Panc1 (cell line): ENCODE measurements at regions not wholly inside any gene's neighbourhood (a gene's known extent, or its start where the extent isn't known, plus 50 kb on each side); places are given as distances from the start of the nearest gene placed in this dataset.

Source experiments
- ATAC-seq: fragments of 200-7000 bp; cut with Tn5 transposase; 2 replicates; pipeline ENCODE4 v1.9.1; 2020; ENCODE audit warnings: mild to moderate bottlenecking, moderate library complexity
- BruUV-seq: library from RNA; stranded (reverse); fragments of 400-500 nt; replicated peaks from 2 replicates; lab custom pipeline; 2021; lab: Mats Ljungman, UMichigan
- CTCF ChIA-PET: fragments of 300-600 bp; sonication (Branson Sonifier 250); formaldehyde crosslinking; loops from one replicate; lab custom pipeline; 2022; ENCODE audit warnings: antibody characterized with exemption; lab: Charles Lee
- POLR2A ChIA-PET: fragments of 300-600 bp; sonication (Branson Sonifier 250); formaldehyde crosslinking; loops from one replicate; lab custom pipeline; 2022; ENCODE audit warnings: antibody characterized with exemption; lab: Charles Lee
- DNase-seq: peaks from one replicate; pipeline ENCODE4 v3.0.0-alpha.2; 2010; ENCODE audit warnings: low read depth, low spot score
- H3K27ac ChIP-seq: 2 replicates; pipeline ENCODE4 v1.5.1; 2011; ENCODE audit warnings: mild to moderate bottlenecking, low read length, inconsistent platforms
- H3K27me3 ChIP-seq: fragments of 200-500 bp; sonication (Bioruptor generic); 2 replicates; pipeline ENCODE4 v1.6.0; 2014; ENCODE audit warnings: low read length, inconsistent platforms; ENCODE audit not compliant: control insufficient read depth, insufficient read depth
- H3K36me3 ChIP-seq: fragments of 200-500 bp; sonication (Bioruptor generic); 2 replicates; pipeline ENCODE4 v1.5.1; 2014; ENCODE audit warnings: inconsistent platforms, mild to moderate bottlenecking, low read length, moderate library complexity; ENCODE audit not compliant: control insufficient read depth, insufficient read depth
- H3K4me1 ChIP-seq: 2 replicates; pipeline ENCODE4 v1.5.1; 2011; ENCODE audit warnings: inconsistent platforms, mild to moderate bottlenecking, low read length, moderate library complexity; ENCODE audit not compliant: control insufficient read depth, insufficient read depth
- H3K4me3 ChIP-seq, 2 experiments: 2 replicates each; pipeline ENCODE4 v1.5.1; 2011 to 2012; ENCODE audit warnings: low read depth in 2 of 2, low read length in 2 of 2, mild to moderate bottlenecking in 2 of 2, inconsistent platforms in 1 of 2, moderate library complexity in 1 of 2
- H3K9me3 ChIP-seq: fragments of 200-500 bp; sonication (Bioruptor generic); 2 replicates; pipeline ENCODE4 v1.5.1; 2014; ENCODE audit warnings: low read depth, mild to moderate bottlenecking, inconsistent platforms, low read length, moderate library complexity; ENCODE audit not compliant: control insufficient read depth, insufficient read depth
- POLR2AphosphoS5 ChIP-seq: IDR thresholded peaks from 2 replicates; pipeline ENCODE4 v1.6.1; 2012; ENCODE audit warnings: mild to moderate bottlenecking, low read depth, low read length, moderate library complexity
- SIN3A ChIP-seq: IDR thresholded peaks from 2 replicates; pipeline ENCODE4 v1.6.1; 2012; ENCODE audit warnings: low read depth, mild to moderate bottlenecking, low read length, moderate library complexity, borderline replicate concordance; ENCODE audit not compliant: insufficient read depth
- TCF7L2 ChIP-seq: IDR thresholded peaks from 2 replicates; pipeline ENCODE4 v1.6.1; 2011; ENCODE audit warnings: mild to moderate bottlenecking, low read depth, low read length, inconsistent platforms
- in situ Hi-C: cut with HindIII; loops from 2 replicates; pipeline ENCODE4 v1.10.0; 2016; ENCODE audit warnings: low sequenced_read_pairs, low pct_unique_long_range_greater_than_20kb
- intact Hi-C: fragments of 100-400 bp; cut with micrococcal nuclease; formaldehyde crosslinking; loops from one replicate; pipeline ENCODE4 v1.10.0; 2022; ENCODE audit not compliant: unreplicated experiment
- TF ChIP-seq, protein P1 (sequence below), 2 experiments: IDR thresholded peaks; 2 replicates each; pipeline ENCODE4 v1.6.1; 2011 to 2012; ENCODE audit warnings: low read depth in 2 of 2, control low read depth in 1 of 2, low read length in 1 of 2, mild to moderate bottlenecking in 1 of 2, moderate library complexity in 1 of 2; ENCODE audit not compliant: insufficient read depth in 1 of 2
- TF ChIP-seq, protein P2 (sequence below): fragments of 450-650 bp; IDR thresholded peaks from 2 replicates; pipeline ENCODE4 v1.5.1; 2017; ENCODE audit warnings: mild to moderate bottlenecking

DNA sequence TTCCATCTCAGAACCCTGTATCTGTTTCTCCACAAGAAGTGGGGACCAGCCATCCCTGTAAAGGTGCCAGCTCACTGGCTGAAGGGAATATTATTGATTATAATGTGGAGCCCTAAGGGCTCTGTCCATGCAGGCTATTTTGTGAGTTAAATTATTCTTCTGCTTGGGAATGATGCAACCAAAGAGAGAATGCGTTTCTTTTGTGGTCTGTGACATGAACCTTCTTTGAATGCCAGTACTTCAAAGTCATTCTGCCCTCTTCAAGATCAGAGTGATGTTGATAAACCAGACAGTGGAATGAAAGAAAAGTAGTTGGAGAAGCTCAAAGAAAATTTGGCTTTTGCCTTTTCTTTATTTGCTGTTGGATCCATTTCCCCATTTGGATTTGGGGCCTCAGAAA is 995.2 kb downstream of the KCNMA1 start:
- TF ChIP-seq TCF7L2 (no peak), SIN3A (no peak), POLR2AphosphoS5 (no peak)
- TF ChIP-seq, protein P1, sequence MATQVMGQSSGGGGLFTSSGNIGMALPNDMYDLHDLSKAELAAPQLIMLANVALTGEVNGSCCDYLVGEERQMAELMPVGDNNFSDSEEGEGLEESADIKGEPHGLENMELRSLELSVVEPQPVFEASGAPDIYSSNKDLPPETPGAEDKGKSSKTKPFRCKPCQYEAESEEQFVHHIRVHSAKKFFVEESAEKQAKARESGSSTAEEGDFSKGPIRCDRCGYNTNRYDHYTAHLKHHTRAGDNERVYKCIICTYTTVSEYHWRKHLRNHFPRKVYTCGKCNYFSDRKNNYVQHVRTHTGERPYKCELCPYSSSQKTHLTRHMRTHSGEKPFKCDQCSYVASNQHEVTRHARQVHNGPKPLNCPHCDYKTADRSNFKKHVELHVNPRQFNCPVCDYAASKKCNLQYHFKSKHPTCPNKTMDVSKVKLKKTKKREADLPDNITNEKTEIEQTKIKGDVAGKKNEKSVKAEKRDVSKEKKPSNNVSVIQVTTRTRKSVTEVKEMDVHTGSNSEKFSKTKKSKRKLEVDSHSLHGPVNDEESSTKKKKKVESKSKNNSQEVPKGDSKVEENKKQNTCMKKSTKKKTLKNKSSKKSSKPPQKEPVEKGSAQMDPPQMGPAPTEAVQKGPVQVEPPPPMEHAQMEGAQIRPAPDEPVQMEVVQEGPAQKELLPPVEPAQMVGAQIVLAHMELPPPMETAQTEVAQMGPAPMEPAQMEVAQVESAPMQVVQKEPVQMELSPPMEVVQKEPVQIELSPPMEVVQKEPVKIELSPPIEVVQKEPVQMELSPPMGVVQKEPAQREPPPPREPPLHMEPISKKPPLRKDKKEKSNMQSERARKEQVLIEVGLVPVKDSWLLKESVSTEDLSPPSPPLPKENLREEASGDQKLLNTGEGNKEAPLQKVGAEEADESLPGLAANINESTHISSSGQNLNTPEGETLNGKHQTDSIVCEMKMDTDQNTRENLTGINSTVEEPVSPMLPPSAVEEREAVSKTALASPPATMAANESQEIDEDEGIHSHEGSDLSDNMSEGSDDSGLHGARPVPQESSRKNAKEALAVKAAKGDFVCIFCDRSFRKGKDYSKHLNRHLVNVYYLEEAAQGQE (IDR thresholded peaks at IDR 0.05; ENCODE audit: insufficient read depth in 1 of 2, low read depth in 2 of 2, low read length in 1 of 2), result no peak
- TF ChIP-seq, protein P2, sequence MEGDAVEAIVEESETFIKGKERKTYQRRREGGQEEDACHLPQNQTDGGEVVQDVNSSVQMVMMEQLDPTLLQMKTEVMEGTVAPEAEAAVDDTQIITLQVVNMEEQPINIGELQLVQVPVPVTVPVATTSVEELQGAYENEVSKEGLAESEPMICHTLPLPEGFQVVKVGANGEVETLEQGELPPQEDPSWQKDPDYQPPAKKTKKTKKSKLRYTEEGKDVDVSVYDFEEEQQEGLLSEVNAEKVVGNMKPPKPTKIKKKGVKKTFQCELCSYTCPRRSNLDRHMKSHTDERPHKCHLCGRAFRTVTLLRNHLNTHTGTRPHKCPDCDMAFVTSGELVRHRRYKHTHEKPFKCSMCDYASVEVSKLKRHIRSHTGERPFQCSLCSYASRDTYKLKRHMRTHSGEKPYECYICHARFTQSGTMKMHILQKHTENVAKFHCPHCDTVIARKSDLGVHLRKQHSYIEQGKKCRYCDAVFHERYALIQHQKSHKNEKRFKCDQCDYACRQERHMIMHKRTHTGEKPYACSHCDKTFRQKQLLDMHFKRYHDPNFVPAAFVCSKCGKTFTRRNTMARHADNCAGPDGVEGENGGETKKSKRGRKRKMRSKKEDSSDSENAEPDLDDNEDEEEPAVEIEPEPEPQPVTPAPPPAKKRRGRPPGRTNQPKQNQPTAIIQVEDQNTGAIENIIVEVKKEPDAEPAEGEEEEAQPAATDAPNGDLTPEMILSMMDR, result no peak
- DNase-seq (no peak), ATAC-seq (no peak)
- Histone ChIP-seq H3K27ac (no peak overlapping the region), H3K4me3 (no peak overlapping the region), H3K9me3 (no peaks in the 10 kb centered on the region), H3K4me1 (no peaks in the 10 kb centered on the region), H3K27me3 (peaks cover 10% of the 10 kb centered on the region), H3K36me3 (no peaks in the 10 kb centered on the region)
- ChIA-PET CTCF (no interaction called here), POLR2A (no interaction called here)
- in situ Hi-C loops (no loop called here), intact Hi-C loops (no loop called here)
- no TSS peak for BruUV-seq

DNA sequence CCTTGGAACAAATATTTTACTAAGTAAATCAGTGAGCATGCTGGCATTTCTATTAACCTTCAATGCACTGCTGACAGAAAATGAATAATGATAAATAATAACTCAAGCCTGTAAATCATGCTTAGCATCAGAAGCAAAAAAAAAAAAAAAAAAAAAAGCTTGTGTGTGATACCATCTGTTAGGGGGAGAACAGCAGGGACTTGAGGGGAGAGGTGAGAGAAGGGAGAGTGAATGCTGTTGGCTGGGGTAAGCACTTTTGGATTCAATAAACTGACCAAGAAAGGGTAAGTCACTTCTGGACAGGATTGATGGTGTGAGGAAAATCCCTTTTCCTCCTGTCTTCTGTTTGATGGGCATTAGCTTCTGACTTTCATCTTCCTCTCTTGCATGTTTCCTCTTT is 996.4 kb downstream of the KCNMA1 start:
- Histone ChIP-seq H3K27me3 (peaks cover 10% of the 10 kb centered on the region), H3K9me3 (no peaks in the 10 kb centered on the region), H3K4me3 (no peak overlapping the region), H3K27ac (no peak overlapping the region), H3K36me3 (no peaks in the 10 kb centered on the region), H3K4me1 (no peaks in the 10 kb centered on the region)
- no TSS peak for BruUV-seq
- ChIA-PET CTCF (no interaction called here), POLR2A (no interaction called here)
- intact Hi-C loops (no loop called here), in situ Hi-C loops (no loop called here)
- no peak for DNase-seq
- no peak for ATAC-seq
- TF ChIP-seq, protein P2, result no peak
- TF ChIP-seq, protein P1 (IDR thresholded peaks at IDR 0.05; ENCODE audit: insufficient read depth in 1 of 2, low read depth in 2 of 2, low read length in 1 of 2), result no peak
- TF ChIP-seq SIN3A (no peak), POLR2AphosphoS5 (no peak)
